Naive B cell (primary cell): ENCODE measurements at regions not wholly inside any gene's neighbourhood (a gene's known extent, or its start where the extent isn't known, plus 50 kb on each side); places are given as distances from the start of the nearest gene placed in this dataset.
"Not testable (repeated sequence)": the region's sequence is repeated elsewhere in the genome, so short reads cannot be mapped to it uniquely, and the experiment has no call there.

Source experiments
- ATAC-seq, 2 donors: fragments of 150-1000 bp; cut with Tn5 transposase; 2 replicates each; pipeline ENCODE4 v1.10.0; 2021; ENCODE audit warnings: low read depth in 2 of 2, mild to moderate bottlenecking in 2 of 2, moderate library complexity in 2 of 2
- DNase-seq: peaks from one replicate; pipeline ENCODE4 v3.0.0; 2022
- H3K27ac Mint-ChIP-seq, 6 donors: one replicate each; pipeline ENCODE4 v1.8.0; 2020 to 2022; ENCODE audit warnings: mild to moderate bottlenecking in 6 of 6, mixed read lengths in 6 of 6, moderate library complexity in 5 of 6, inconsistent platforms in 2 of 6
- H3K27me3 Mint-ChIP-seq, 3 donors: one replicate each; pipeline ENCODE4 v1.8.0; 2021 to 2022; ENCODE audit warnings: mixed read lengths in 3 of 3, mild to moderate bottlenecking in 1 of 3
- H3K36me3 Mint-ChIP-seq, 2 donors: one replicate each; pipeline ENCODE4 v1.8.0; 2020 to 2022; ENCODE audit warnings: mixed read lengths in 2 of 2, inconsistent platforms in 1 of 2, mild to moderate bottlenecking in 1 of 2
- H3K4me1 Mint-ChIP-seq, 3 donors: one replicate each; pipeline ENCODE4 v1.8.0; 2020 to 2022; ENCODE audit warnings: mixed read lengths in 3 of 3, inconsistent platforms in 1 of 3, mild to moderate bottlenecking in 1 of 3, moderate library complexity in 1 of 3
- H3K4me3 Mint-ChIP-seq, 8 donors: one replicate each; pipeline ENCODE4 v1.8.0; 2020 to 2022; ENCODE audit warnings: mild to moderate bottlenecking in 8 of 8, mixed read lengths in 8 of 8, moderate library complexity in 8 of 8, inconsistent platforms in 2 of 8
- H3K9me3 Mint-ChIP-seq, 7 donors: one replicate each; pipeline ENCODE4 v1.8.0; 2020 to 2022; ENCODE audit warnings: mixed read lengths in 7 of 7, mild to moderate bottlenecking in 5 of 7, inconsistent platforms in 2 of 7, moderate library complexity in 1 of 7

DNA sequence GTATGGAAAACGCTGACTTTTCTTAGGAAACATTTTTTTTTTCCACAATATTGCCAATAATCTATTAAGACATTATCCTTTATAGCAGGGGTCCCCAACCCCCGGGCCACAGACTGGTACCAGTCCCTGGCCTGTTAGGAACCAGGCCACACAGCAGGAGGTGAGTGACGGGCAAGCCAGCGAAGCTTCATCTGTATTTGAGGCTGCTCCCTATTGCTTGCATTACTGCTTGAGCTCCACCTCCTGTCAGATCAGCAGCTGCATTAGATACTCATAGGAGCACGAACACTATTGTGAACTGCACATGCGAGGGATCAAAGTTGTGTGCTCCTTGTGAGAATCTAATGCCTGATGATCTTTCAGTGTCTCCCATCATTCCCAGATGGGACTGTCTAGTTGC is 793.7 kb downstream of the SLITRK5 start:
- Mint-ChIP-seq H3K4me3 (peak overlapping the region in 3 of 8 donors; percentile 26 to 49 (median 32)), H3K36me3 (no peaks in the 10 kb centered on the region), H3K27me3 (no peaks in the 10 kb centered on the region), H3K9me3 (no peaks in the 10 kb centered on the region), H3K27ac (peak overlapping the region in 1 of 6 donors; percentile 52), H3K4me1 (peaks cover 6 to 17% (median 9%) of the 10 kb centered on the region in 3 donors)
- DNase-seq (no peak), ATAC-seq (peak; percentile 52 to 53)

DNA sequence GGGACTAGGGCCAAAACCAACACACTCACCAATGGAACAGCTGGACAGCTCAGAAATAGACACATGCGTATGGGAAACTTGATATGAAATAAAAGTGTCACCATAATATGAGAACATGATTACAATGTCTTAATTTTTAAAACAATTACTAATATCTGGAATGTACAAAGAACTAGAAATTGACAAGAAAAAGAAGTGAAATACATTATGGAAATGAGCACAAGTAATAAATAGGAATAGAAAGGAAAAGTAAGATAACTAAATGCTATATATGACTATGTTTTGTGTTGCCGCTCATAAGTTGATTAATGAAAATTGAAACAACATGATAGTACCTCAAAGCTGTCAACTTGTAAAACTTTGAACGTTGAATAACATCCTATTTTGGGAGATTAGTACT is 801.1 kb downstream of the SLITRK5 start:
- no peaks in the 10 kb centered on the region for H3K9me3 Mint-ChIP-seq
- no peaks in the 10 kb centered on the region for H3K27me3 Mint-ChIP-seq
- no peak overlapping the region for H3K27ac Mint-ChIP-seq
- peaks cover 0 to 9% (median 0%) of the 10 kb centered on the region in 3 donors for H3K4me1 Mint-ChIP-seq
- H3K4me3 Mint-ChIP-seq: peak overlapping the region in 1 of 8 donors; percentile 13
- ATAC-seq (no peak), DNase-seq (no peak)
- no peaks in the 10 kb centered on the region for H3K36me3 Mint-ChIP-seq

DNA sequence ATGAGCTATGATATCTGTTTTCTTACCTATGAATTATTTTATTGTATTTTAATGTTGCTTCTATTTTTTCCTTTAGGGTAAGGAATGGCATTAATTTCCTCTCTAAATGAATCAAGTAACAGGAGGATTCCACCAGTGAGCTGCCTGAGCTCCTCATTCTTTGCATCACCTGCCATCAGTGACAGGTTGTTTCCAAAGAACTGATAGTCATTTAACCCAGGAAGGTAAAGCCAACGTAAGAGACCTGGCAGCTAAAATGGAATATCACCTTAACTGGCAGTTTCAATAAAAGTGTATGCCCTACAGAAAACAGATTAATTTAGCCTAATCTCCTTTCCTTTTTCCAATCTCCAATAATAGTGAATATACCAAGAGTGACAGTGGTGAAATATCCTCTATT is 812.0 kb downstream of the SLITRK5 start:
- DNase-seq: no peak
- H3K4me3 Mint-ChIP-seq: no peak overlapping the region
- peaks cover 4 to 8% of the 10 kb centered on the region in 2 donors for H3K36me3 Mint-ChIP-seq
- no peaks in the 10 kb centered on the region for H3K27me3 Mint-ChIP-seq
- ATAC-seq: no peak
- H3K9me3 Mint-ChIP-seq: peaks cover 0 to 23% (median 10%) of the 10 kb centered on the region in 7 donors
- H3K4me1 Mint-ChIP-seq: peaks cover 0 to 4% (median 0%) of the 10 kb centered on the region in 3 donors
- no peak overlapping the region for H3K27ac Mint-ChIP-seq

DNA sequence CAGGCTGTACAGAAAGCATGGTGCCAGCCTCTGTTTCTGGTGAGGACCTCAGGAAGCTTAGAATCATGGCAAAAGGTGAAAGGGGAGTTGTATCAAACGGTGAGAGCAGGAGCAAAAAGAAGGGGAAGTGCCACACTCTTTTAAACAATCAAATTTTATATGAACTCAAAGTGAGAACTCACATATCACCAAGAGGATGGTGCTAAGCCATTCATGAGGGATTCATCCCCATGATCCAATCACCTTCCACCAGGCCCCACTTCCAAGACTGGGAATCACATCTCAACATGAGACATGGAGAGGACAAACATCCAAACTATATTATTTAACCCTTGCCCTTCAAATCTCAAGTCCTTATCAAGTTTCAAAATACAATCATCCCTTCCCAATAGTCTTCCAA is 836.7 kb downstream of the SLITRK5 start:
- Mint-ChIP-seq H3K27ac (no peak overlapping the region), H3K9me3 (peaks cover 19 to 43% (median 35%) of the 10 kb centered on the region in 7 donors), H3K36me3 (peaks cover 9 to 19% of the 10 kb centered on the region in 2 donors), H3K4me3 (no peak overlapping the region), H3K27me3 (peaks cover 0 to 4% (median 0%) of the 10 kb centered on the region in 3 donors), H3K4me1 (peaks cover 0 to 5% (median 0%) of the 10 kb centered on the region in 3 donors)
- DNase-seq (no peak), ATAC-seq (no peak)

DNA sequence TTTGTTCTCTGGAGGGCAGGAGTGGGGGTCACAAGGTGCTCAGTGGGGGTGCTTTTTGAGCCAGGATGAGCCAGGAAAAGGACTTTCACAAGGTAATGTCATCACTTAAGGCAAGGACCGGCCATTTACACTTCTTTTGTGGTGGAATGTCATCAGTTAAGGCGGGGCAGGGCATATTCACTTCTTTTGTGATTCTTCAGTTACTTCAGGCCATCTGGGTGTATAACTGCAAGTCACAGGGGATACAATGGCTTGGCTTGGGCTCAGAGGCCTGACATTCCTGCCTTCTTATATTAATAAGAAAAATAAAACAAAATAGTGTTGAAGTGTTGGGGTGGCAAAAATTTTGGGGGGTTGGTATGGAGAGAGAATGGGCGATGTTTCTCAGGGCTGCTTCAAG is 841.8 kb downstream of the SLITRK5 start:
- peak overlapping the region in 1 of 6 donors; percentile 21 for H3K27ac Mint-ChIP-seq
- not testable (repeated sequence) for DNase-seq, H3K27me3 Mint-ChIP-seq, H3K4me1 Mint-ChIP-seq, ATAC-seq, H3K4me3 Mint-ChIP-seq
- peaks cover 15 to 29% (median 19%) of the 10 kb centered on the region in 7 donors for H3K9me3 Mint-ChIP-seq
- H3K36me3 Mint-ChIP-seq: peaks cover 3 to 12% of the 10 kb centered on the region in 2 donors

DNA sequence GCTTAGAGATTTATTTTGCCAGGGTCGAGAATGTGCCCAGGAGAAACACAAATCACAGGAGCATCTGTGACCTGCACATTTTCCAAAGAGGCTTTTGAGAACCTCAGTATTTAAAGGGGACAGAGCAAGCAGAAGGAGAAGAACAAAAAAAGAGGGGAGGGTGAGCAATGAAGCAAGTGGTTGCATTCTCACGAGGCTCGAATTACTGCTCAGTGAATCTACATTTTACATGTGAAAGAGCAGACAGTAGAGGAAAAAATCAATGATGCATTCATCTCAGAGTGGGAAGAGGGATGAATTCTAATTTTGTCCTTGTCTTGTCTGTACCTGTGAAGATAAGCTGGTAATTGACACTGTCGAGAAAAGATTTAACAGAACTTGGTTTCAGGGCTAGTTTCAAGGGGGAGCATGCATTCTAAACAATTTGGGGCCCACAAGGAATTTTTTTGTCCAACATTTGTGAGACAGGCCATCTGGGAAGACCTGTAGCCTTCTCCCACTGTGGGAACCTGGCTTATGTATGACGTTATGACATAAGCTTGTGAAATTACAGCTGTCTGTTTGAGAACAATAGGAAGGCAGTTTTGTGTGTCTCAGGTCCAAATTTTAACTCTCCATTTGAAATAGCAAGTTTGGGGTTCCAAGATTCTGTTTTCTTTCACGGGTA is 855.1 kb downstream of the SLITRK5 start:
- no peak for ATAC-seq
- Mint-ChIP-seq H3K27ac (no peak overlapping the region), H3K9me3 (peaks cover 2 to 16% (median 5%) of the 10 kb centered on the region in 7 donors), H3K36me3 (no peaks in the 10 kb centered on the region), H3K4me1 (no peaks in the 10 kb centered on the region), H3K27me3 (no peaks in the 10 kb centered on the region), H3K4me3 (no peak overlapping the region)
- no peak for DNase-seq

DNA sequence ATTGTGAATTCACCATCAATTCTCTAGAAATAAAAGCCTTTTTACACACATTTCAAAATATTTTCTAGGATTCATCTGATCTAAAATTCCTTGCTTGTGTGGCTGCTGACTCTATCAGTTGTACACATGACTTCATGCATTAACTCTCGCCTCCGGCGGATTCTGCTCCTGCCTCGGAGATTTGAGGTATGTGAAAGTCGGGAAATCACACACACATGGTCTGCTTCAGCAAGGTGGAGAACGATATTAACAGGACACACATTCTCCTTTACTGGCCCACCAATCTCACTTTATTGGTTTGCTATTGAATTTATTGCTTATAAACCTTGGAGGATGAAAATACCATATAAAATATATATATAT is 855.7 kb downstream of the SLITRK5 start:
- Mint-ChIP-seq H3K9me3 (peaks cover 2 to 16% (median 5%) of the 10 kb centered on the region in 7 donors), H3K27ac (no peak overlapping the region), H3K4me3 (no peak overlapping the region), H3K27me3 (no peaks in the 10 kb centered on the region), H3K36me3 (no peaks in the 10 kb centered on the region), H3K4me1 (no peaks in the 10 kb centered on the region)
- ATAC-seq (no peak), DNase-seq (no peak)

DNA sequence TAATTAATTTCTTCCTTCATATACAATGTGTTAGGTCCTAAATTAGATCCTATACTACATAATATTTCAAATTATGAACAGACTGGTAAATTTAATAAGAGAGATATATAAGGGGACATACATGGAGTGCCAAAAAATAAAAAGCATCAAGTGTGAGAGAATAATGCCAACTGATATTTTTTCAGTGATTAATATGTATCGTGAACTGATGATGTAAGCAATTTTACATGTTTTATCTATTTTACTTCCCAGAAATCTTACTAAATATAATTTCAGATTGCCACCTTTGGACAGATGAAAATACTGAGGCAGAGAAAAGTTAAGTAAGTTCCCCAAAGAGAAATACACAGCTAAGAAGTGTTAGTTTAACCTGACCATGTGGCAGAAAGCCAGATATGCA is 870.8 kb downstream of the SLITRK5 start:
- no peak for DNase-seq
- no peak overlapping the region for H3K27ac Mint-ChIP-seq
- no peaks in the 10 kb centered on the region for H3K27me3 Mint-ChIP-seq
- H3K4me1 Mint-ChIP-seq: no peaks in the 10 kb centered on the region
- ATAC-seq: no peak
- no peak overlapping the region for H3K4me3 Mint-ChIP-seq
- no peaks in the 10 kb centered on the region for H3K9me3 Mint-ChIP-seq
- no peaks in the 10 kb centered on the region for H3K36me3 Mint-ChIP-seq

DNA sequence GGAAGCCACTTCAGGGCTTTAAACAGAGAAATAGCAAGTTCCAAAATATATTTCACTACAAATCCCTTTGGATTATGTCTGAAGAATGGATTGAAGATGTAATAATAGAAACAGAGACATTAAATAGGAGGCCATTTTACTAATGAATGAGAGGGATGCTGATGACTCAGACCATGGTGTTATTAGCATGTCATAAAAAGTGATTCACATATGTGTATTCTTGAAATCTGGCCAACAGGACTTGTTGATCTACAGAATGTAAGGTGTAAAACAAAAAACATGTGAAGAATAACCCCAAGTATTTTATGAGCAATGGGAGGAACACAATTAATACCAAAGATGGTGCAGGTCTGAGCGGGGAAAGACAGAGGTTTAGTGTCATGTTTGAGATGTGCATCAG is 873.7 kb downstream of the SLITRK5 start:
- no peaks in the 10 kb centered on the region for H3K9me3 Mint-ChIP-seq
- no peaks in the 10 kb centered on the region for H3K4me1 Mint-ChIP-seq
- no peak overlapping the region for H3K4me3 Mint-ChIP-seq
- peak overlapping the region in 1 of 6 donors; percentile 16 for H3K27ac Mint-ChIP-seq
- H3K27me3 Mint-ChIP-seq: no peaks in the 10 kb centered on the region
- ATAC-seq (no peak), DNase-seq (no peak)
- H3K36me3 Mint-ChIP-seq: no peaks in the 10 kb centered on the region

DNA sequence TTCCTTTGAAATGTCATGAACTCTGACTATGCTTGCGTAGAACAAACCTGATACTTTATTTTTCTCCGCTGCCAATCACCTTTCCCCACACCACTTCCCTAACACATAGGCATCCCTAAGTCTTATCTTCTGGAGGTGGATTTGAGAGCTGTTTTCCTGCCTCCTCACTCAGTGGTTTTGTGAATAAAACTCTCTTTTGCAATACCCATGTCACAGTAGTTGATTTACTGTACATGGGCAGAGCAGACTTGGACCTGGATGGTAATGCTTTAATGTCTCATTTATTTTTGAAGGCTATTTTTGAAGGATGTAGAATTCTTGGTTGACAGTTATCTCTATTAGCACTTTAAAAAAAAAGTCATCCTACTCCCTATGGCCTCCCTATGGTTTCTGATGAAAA is 881.8 kb downstream of the SLITRK5 start:
- no peaks in the 10 kb centered on the region for H3K27me3 Mint-ChIP-seq
- no peak overlapping the region for H3K4me3 Mint-ChIP-seq
- H3K36me3 Mint-ChIP-seq: no peaks in the 10 kb centered on the region
- DNase-seq (no peak), ATAC-seq (no peak)
- peaks cover 0 to 1% (median 0%) of the 10 kb centered on the region in 7 donors for H3K9me3 Mint-ChIP-seq
- H3K27ac Mint-ChIP-seq: no peak overlapping the region
- no peaks in the 10 kb centered on the region for H3K4me1 Mint-ChIP-seq

DNA sequence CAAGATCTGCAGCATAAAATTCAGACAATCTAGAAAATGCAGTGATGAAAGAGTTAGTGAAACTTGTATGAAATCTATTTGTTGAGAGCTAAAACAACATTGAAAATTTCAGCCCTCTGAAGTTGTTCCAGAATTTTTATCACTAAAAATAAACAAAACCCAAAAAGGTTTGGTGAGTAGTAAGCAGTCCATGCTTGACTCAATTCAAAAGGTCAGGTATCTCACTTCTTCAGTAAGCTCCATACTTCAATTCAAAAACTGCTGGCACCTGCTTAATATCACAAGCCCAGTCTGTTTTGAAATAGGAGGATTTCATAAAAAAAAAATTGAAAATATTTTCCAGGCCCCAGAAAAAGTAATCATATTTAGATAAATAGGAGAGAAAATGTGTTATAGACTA is 894.4 kb downstream of the SLITRK5 start:
- H3K4me3 Mint-ChIP-seq: no peak overlapping the region
- no peaks in the 10 kb centered on the region for H3K4me1 Mint-ChIP-seq
- peaks cover 0 to 4% (median 0%) of the 10 kb centered on the region in 7 donors for H3K9me3 Mint-ChIP-seq
- H3K27ac Mint-ChIP-seq: no peak overlapping the region
- no peaks in the 10 kb centered on the region for H3K36me3 Mint-ChIP-seq
- H3K27me3 Mint-ChIP-seq: peaks cover 0 to 3% (median 0%) of the 10 kb centered on the region in 3 donors
- DNase-seq (no peak), ATAC-seq (no peak)

DNA sequence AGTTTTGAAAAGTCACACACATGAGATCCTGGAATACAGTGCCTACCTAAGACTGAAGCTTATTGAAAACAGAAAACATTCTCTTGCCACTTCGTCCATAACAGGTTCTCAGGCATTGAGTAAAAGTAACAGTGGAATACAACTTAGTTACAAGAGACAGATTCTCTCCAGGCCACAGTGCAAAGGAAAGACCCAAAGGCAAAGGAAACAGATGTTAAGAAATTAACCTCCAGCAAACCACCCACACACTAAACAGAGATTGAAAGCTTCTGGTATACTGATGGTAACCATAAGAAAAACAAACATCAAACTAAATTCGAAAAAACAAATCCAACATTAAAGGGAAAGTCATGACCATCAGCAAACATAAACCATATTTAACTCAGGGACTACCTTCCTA is 914.7 kb downstream of the SLITRK5 start:
- ATAC-seq: no peak
- peaks cover 0 to 2% (median 0%) of the 10 kb centered on the region in 7 donors for H3K9me3 Mint-ChIP-seq
- no peaks in the 10 kb centered on the region for H3K4me1 Mint-ChIP-seq
- no peak for DNase-seq
- H3K4me3 Mint-ChIP-seq: no peak overlapping the region
- H3K36me3 Mint-ChIP-seq: no peaks in the 10 kb centered on the region
- no peaks in the 10 kb centered on the region for H3K27me3 Mint-ChIP-seq
- H3K27ac Mint-ChIP-seq: no peak overlapping the region

DNA sequence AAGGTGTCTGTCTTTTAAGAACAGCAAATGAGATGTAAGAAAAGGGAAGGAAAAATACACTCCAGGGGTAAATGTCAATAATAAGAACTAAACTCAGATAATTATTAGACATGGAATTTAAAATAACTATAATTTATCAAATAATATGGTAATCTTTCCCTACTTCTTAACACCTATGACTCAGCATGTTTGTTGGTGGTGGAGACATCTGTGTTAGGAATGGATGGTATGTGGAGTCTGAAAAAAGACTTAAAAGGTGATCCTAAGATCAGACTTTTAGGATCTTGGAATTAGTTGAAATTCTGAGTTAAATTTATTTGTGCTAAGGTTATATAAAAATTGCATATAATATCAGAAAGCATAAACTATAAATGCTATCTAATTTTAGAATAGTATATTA is 915.1 kb downstream of the SLITRK5 start:
- no peak overlapping the region for H3K4me3 Mint-ChIP-seq
- H3K27me3 Mint-ChIP-seq: no peaks in the 10 kb centered on the region
- H3K36me3 Mint-ChIP-seq: no peaks in the 10 kb centered on the region
- no peak for ATAC-seq
- no peak for DNase-seq
- H3K27ac Mint-ChIP-seq: no peak overlapping the region
- H3K4me1 Mint-ChIP-seq: no peaks in the 10 kb centered on the region
- peaks cover 0 to 2% (median 0%) of the 10 kb centered on the region in 7 donors for H3K9me3 Mint-ChIP-seq

DNA sequence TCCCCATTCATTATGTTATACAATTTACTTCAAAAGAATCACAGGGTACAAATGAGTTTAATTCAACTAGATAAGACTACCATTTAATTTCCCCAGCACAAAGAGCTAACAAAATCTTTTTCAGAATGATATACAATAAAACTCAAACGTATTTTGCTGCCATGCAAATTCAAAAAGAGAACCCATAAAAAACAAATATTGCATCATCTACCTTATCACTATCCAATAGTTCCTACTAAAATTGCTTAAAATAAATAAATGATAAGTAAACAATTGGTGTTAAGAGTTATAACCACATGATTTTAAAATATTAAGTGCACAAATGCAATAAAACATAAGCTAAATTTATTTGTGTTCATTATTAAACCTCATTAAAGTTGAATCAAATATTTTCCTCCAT is 919.4 kb downstream of the SLITRK5 start:
- DNase-seq (no peak), ATAC-seq (no peak)
- Mint-ChIP-seq H3K27me3 (no peaks in the 10 kb centered on the region), H3K36me3 (no peaks in the 10 kb centered on the region), H3K4me3 (no peak overlapping the region), H3K9me3 (peaks cover 2 to 20% (median 7%) of the 10 kb centered on the region in 7 donors), H3K27ac (no peak overlapping the region), H3K4me1 (peaks cover 0 to 4% (median 0%) of the 10 kb centered on the region in 3 donors)
